Heart left ventricle (tissue), 16 donors: ENCODE measurements at regions not wholly inside any gene's neighbourhood (a gene's known extent, or its start where the extent isn't known, plus 50 kb on each side); places are given as distances from the start of the nearest gene placed in this dataset.

Source experiments
- ATAC-seq, 4 donors: fragments of 200-7000 bp; cut with Tn5 transposase; one replicate each; pipeline ENCODE4 v1.9.1; 2020 to 2022; ENCODE audit warnings: moderate library complexity in 4 of 4, mild to moderate bottlenecking in 3 of 4, moderate number of reproducible peaks in 1 of 4
- DNase-seq, 5 donors: peaks; one replicate each; pipeline ENCODE4 v3.0.0-alpha.2; 2020
- H3K27ac ChIP-seq, 12 donors: fragments of 200-600 bp; sonication (generic) in 4 of 12; one replicate each; pipeline versions ENCODE4 v1.5.0 to v1.8.0; 2016 to 2022; ENCODE audit warnings: mild to moderate bottlenecking in 2 of 12
- H3K27me3 ChIP-seq, 9 donors: fragments of 200-600 bp; sonication (generic) in 2 of 9; one replicate each; pipeline versions ENCODE4 v1.5.1 to v1.8.0; 2016 to 2022; ENCODE audit warnings: mild to moderate bottlenecking in 3 of 9
- H3K36me3 ChIP-seq, 9 donors: fragments of 200-600 bp; sonication (generic) in 2 of 9; one replicate each; pipeline versions ENCODE4 v1.5.0 to v1.8.0; 2018 to 2022; ENCODE audit warnings: mild to moderate bottlenecking in 2 of 9
- H3K4me1 ChIP-seq, 12 donors: fragments of 200-600 bp; sonication (generic) in 4 of 12; one replicate each; pipeline versions ENCODE4 v1.5.0 to v1.8.0; 2016 to 2022; ENCODE audit warnings: mild to moderate bottlenecking in 3 of 12
- H3K4me3 ChIP-seq, 12 donors: fragments of 200-600 bp; sonication (generic) in 4 of 12; one replicate each; pipeline versions ENCODE4 v1.5.0 to v1.8.0; 2017 to 2022; ENCODE audit warnings: mild to moderate bottlenecking in 9 of 12, moderate library complexity in 4 of 12
- H3K9me3 ChIP-seq, 12 donors: fragments of 200-600 bp; sonication (generic) in 4 of 12; one replicate each; pipeline versions ENCODE4 v1.5.0 to v1.8.0; 2016 to 2022; ENCODE audit warnings: mild to moderate bottlenecking in 1 of 12
- CTCF ChIP-seq, 12 donors: fragments of 200-600 bp; sonication (generic) in 4 of 12; IDR thresholded peaks; one replicate each; pipeline versions ENCODE4 v1.5.0 to v1.8.0; 2018 to 2022; ENCODE audit warnings: antibody characterized with exemption in 12 of 12, mild to moderate bottlenecking in 5 of 12
- POLR2A ChIP-seq, 2 donors: fragments of 450-650 bp; IDR thresholded peaks; one replicate each; pipeline ENCODE4 v1.6.1; 2017; ENCODE audit warnings: antibody characterized with exemption in 2 of 2, mild to moderate bottlenecking in 2 of 2, moderate library complexity in 2 of 2
- WGBS, 4 donors: extraction: QIAGEN DNeasy Blood & Tissue Kit in 2 of 4; methylation state at CpG; one replicate each; pipeline versions ENCODE4 v1.1.5 to v1.1.7; 2013 to 2018; 5-methylcytosine and 5-hydroxymethylcytosine counted together
- intact Hi-C, 10 donors: fragments of 100-400 bp; cut with DNase I; formaldehyde crosslinking; loops; one replicate each; pipeline versions ENCODE4 v1.11.1 to v1.14.2; 2022
- donor health status: ischemic (EF 13 %, LVEDD 7.1; RV severe dilation, severe dysfunction).
- donor health status: healthy with polysubstance abuse.
- donor health status: DM: no; HTN: yes; CAD: no.
- donor health status: DM: no; HTN: no; CAD: no.
- donor health status: ischemic (EF 25% LVEDD 6.9; RV normal size, moderate dysfunction).
- donor health status: ischemic (EF 25% LVEDD 5.7; RV mildly dilated, moderate dysfunction).
- donor health status: healthy.
- donor health status: DM: yes; HTN: yes; CAD: no.
- donor health status: ischemic (EF 35%, LVEDD 5.7; RV mildly dilated, moderate dysfunction).
- donor health status: nonischemic (EF 11% LVEDD 7.7; RV severe dilation, severe dysfunction).
- donor health status: DM: yes; HTN: yes; CAD: no.
- donor health status: PGD.
- donor health status: ischemic (EF 29% LVEDD 5.4; RV normal size, mild dysfunction).
- donor health status: nonischemic (EF 23%, LVEDD 6.1; RV moderate dilation, normal function).

DNA sequence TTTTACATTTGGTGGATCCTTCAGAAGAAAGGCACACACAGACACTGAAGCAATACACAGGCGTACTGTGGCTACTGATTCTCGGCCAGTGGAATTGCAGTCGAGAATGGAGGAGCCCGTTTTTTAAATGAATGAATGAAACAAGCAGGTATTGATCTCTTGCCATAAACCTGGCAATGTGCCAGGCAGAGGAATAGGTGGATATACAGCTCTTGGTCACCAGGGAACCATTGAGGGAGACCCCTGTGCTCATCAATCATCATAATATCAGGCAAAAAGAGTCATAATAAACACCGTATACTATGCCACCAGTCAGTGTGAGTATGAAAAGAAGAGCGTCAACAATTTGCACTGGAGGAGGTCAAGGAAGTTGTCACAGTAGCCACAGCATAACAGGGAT lies 140.3 kb upstream of the FOXF1 start:
- H3K36me3 ChIP-seq: no peaks in the 10 kb centered on the region
- ATAC-seq (no peak), DNase-seq (no peak)
- peaks cover 0 to 49% (median 6%) of the 10 kb centered on the region in 9 donors for H3K27me3 ChIP-seq
- no peak overlapping the region for H3K27ac ChIP-seq
- H3K4me3 ChIP-seq: no peak overlapping the region
- 86 to 93% (median 91%) methylated on average over 6 of the region's 6 CpGs for WGBS, 4 donors
- intact Hi-C loops: no loop called here
- peaks cover 0 to 14% (median 2%) of the 10 kb centered on the region in 12 donors for H3K9me3 ChIP-seq
- H3K4me1 ChIP-seq: no peaks in the 10 kb centered on the region
- TF ChIP-seq CTCF (IDR thresholded peaks at IDR 0.05) (no peak), POLR2A (IDR thresholded peaks at IDR 0.05) (no peak)

GRCh38 chr16:86371083-86371803 lies 139.1 kb upstream of the FOXF1 start:
- Histone ChIP-seq H3K27me3 (peaks cover 0 to 44% (median 6%) of the 10 kb centered on the region in 9 donors), H3K4me3 (no peak overlapping the region), H3K4me1 (no peaks in the 10 kb centered on the region), H3K36me3 (no peaks in the 10 kb centered on the region), H3K9me3 (peaks cover 0 to 14% (median 2%) of the 10 kb centered on the region in 12 donors), H3K27ac (no peak overlapping the region)
- 79 to 82% (median 80%) methylated on average over 14 to 20 of the region's 20 CpGs for WGBS, 4 donors
- intact Hi-C loops: no loop called here
- no peak for TF ChIP-seq CTCF (IDR thresholded peaks at IDR 0.05)
- TF ChIP-seq POLR2A (IDR thresholded peaks at IDR 0.05): no peak
- DNase-seq: no peak
- no peak for ATAC-seq

- ATAC-seq (no peak), DNase-seq (no peak)
- Histone ChIP-seq H3K4me3 (no peak overlapping the region), H3K4me1 (no peaks in the 10 kb centered on the region), H3K27me3 (peaks cover 0 to 49% (median 6%) of the 10 kb centered on the region in 9 donors), H3K36me3 (no peaks in the 10 kb centered on the region), H3K27ac (no peak overlapping the region), H3K9me3 (peaks cover 0 to 14% (median 2%) of the 10 kb centered on the region in 12 donors)
- WGBS, 4 donors: 89 to 93% (median 91%) methylated on average over 8 of the region's 8 CpGs
- no peak for TF ChIP-seq POLR2A (IDR thresholded peaks at IDR 0.05)
- no peak for TF ChIP-seq CTCF (IDR thresholded peaks at IDR 0.05)
- intact Hi-C loops: no loop called here
Observed at GRCh38 chr16:86372193-86372592, 138.1 kb upstream of the FOXF1 start.

- no peak for TF ChIP-seq POLR2A (IDR thresholded peaks at IDR 0.05)
- TF ChIP-seq CTCF (IDR thresholded peaks at IDR 0.05): no peak
- DNase-seq (no peak), ATAC-seq (no peak)
- no peaks in the 10 kb centered on the region for H3K36me3 ChIP-seq
- WGBS, 4 donors: 53 to 66% (median 56%) methylated on average over 12 to 16 of the region's 16 CpGs
- no peaks in the 10 kb centered on the region for H3K4me1 ChIP-seq
- no peak overlapping the region for H3K4me3 ChIP-seq
- H3K27me3 ChIP-seq: peaks cover 0 to 50% (median 6%) of the 10 kb centered on the region in 9 donors
- no peak overlapping the region for H3K27ac ChIP-seq
- H3K9me3 ChIP-seq: peaks cover 0 to 14% (median 2%) of the 10 kb centered on the region in 12 donors
- intact Hi-C loops: no loop called here
Observed at GRCh38 chr16:86373276-86373901, 136.9 kb upstream of the FOXF1 start.
